WERI-Rb-1 (cell line): ENCODE measurements at regions not wholly inside any gene's neighbourhood (a gene's known extent, or its start where the extent isn't known, plus 50 kb on each side); places are given as distances from the start of the nearest gene placed in this dataset.
"Not testable (repeated sequence)": the region's sequence is repeated elsewhere in the genome, so short reads cannot be mapped to it uniquely, and the experiment has no call there.

Experiments
- DNase-seq: peaks from one replicate; pipeline ENCODE4 v3.0.0-alpha.2; 2020
- H3K27ac ChIP-seq: fragments of 250-450 bp; sonication (Bioruptor Pico); 2 replicates; pipeline ENCODE4 v1.5.1; 2020; ENCODE audit warnings: mild to moderate bottlenecking, moderate library complexity
- H3K27me3 ChIP-seq: fragments of 250-450 bp; sonication (Bioruptor Pico); 2 replicates; pipeline ENCODE4 v1.5.1; 2021; ENCODE audit warnings: mild to moderate bottlenecking, low read depth, moderate library complexity; ENCODE audit not compliant: insufficient read depth, severe bottlenecking
- H3K36me3 ChIP-seq: fragments of 250-450 bp; sonication (Bioruptor Pico); 2 replicates; pipeline ENCODE4 v1.5.1; 2020; ENCODE audit warnings: mild to moderate bottlenecking, moderate library complexity
- H3K4me3 ChIP-seq: 2 replicates; pipeline ENCODE4 v1.5.1; 2011; ENCODE audit warnings: low read depth, mild to moderate bottlenecking, control low read depth, low read length
- H3K9me3 ChIP-seq: fragments of 250-450 bp; sonication (Bioruptor Pico); 2 replicates; pipeline ENCODE4 v1.5.1; 2021; ENCODE audit warnings: mild to moderate bottlenecking, moderate library complexity; ENCODE audit not compliant: severe bottlenecking
- TF ChIP-seq, protein P1 (sequence below): IDR thresholded peaks from 2 replicates; pipeline ENCODE4 v1.5.1; 2011; ENCODE audit warnings: low read depth, mild to moderate bottlenecking, control low read depth, inconsistent platforms, low read length

DNA sequence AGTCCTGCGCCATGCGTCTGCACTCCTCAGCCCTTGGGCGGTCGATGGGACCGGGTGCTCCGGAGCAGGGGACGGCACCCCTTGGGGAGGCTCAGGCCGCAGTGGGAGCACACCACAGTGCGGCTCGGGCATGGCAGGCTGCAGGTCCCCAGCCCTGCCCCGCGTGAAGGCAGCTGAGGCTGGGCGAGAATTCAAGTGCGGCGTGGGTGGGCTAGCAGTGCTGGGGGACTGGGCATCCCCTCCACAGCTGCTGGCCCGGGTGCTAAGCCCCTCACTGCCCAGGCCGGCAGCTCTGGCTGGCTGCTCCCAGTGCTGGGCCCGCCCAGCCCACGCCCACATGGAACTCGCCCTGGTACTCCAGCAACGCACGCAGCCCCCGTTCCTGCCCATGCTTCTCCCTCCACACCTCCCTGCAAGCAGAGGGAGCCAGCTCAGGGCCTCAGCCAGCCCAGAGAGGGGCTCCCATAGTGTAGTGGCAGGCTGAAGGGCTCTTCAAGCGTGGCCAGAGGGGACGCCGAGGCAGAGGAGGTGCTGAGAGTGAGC, 198.3 kb upstream of the CNTNAP5 start:
- TF ChIP-seq, protein P1, sequence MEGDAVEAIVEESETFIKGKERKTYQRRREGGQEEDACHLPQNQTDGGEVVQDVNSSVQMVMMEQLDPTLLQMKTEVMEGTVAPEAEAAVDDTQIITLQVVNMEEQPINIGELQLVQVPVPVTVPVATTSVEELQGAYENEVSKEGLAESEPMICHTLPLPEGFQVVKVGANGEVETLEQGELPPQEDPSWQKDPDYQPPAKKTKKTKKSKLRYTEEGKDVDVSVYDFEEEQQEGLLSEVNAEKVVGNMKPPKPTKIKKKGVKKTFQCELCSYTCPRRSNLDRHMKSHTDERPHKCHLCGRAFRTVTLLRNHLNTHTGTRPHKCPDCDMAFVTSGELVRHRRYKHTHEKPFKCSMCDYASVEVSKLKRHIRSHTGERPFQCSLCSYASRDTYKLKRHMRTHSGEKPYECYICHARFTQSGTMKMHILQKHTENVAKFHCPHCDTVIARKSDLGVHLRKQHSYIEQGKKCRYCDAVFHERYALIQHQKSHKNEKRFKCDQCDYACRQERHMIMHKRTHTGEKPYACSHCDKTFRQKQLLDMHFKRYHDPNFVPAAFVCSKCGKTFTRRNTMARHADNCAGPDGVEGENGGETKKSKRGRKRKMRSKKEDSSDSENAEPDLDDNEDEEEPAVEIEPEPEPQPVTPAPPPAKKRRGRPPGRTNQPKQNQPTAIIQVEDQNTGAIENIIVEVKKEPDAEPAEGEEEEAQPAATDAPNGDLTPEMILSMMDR = no peak

GRCh38 chr2:123839326-123839725, 185.8 kb upstream of the CNTNAP5 start:
- Histone ChIP-seq H3K27me3 (no peaks in the 10 kb centered on the region), H3K36me3 (no peaks in the 10 kb centered on the region), H3K27ac (no peak overlapping the region), H3K4me3 (no peak overlapping the region), H3K9me3 (peaks cover 11% of the 10 kb centered on the region)
- no peak for DNase-seq
- TF ChIP-seq, protein P1 = no peak

More for the DNA sequence above, 198.3 kb upstream of the CNTNAP5 start:
- no peak for DNase-seq
- Histone ChIP-seq H3K9me3 (no peaks in the 10 kb centered on the region), H3K27me3 (no peaks in the 10 kb centered on the region), H3K4me3 (no peak overlapping the region), H3K27ac (no peak overlapping the region), H3K36me3 (no peaks in the 10 kb centered on the region)

DNA sequence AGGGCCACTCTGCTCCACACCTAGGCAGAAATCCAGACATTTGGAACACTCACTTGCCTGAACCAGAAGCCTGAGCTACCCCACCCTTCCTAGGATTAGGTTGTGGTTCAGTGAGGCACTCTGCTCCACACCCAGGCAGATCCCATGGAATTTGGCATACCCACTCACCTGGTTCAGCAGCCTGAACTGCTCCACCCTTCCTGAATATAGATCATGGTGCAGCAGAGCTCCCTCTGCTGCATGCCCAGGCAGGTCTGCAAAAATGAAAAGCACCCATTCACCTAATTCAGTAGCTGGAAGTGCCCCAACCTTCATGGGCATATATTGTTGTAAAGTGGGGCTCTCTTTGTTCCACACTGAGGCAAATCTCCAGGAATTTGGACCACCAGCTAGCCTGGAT, 185.1 kb upstream of the CNTNAP5 start:
- Histone ChIP-seq H3K27me3 (no peaks in the 10 kb centered on the region), H3K9me3 (peaks cover 11% of the 10 kb centered on the region), H3K27ac (no peak overlapping the region), H3K4me3 (no peak overlapping the region), H3K36me3 (no peaks in the 10 kb centered on the region)
- DNase-seq = no peak
- TF ChIP-seq, protein P1 = no peak

- no peaks in the 10 kb centered on the region for H3K27me3 ChIP-seq
- H3K27ac ChIP-seq = no peak overlapping the region
- DNase-seq = no peak
- TF ChIP-seq, protein P1 = no peak
- H3K4me3 ChIP-seq = no peak overlapping the region
- H3K9me3 ChIP-seq = peaks cover 11% of the 10 kb centered on the region
- H3K36me3 ChIP-seq = no peaks in the 10 kb centered on the region
Observed at GRCh38 chr2:123840574-123840973, 184.5 kb upstream of the CNTNAP5 start.

DNA sequence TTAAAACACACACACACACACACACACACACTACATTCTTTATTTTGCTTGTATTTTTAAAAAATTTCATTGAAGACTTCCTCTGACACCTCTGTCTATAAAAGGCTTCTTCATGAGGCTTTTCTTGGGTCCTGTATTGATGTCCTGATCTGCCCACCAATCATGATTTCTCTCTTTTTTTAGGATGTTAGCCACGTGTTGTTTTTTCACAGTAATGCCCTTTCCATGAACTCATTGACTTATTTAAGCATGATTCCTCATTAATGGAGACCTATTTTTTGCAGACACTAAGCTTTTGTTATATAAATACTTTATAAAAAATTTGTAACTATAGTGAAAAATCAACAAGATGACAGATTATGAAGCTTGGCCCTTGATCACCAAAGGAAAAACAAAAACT, 173.8 kb upstream of the CNTNAP5 start:
- DNase-seq = no peak
- H3K27ac ChIP-seq = no peak overlapping the region
- TF ChIP-seq, protein P1 = no peak
- no peaks in the 10 kb centered on the region for H3K36me3 ChIP-seq
- H3K27me3 ChIP-seq = no peaks in the 10 kb centered on the region
- no peak overlapping the region for H3K4me3 ChIP-seq
- H3K9me3 ChIP-seq = no peaks in the 10 kb centered on the region

DNA sequence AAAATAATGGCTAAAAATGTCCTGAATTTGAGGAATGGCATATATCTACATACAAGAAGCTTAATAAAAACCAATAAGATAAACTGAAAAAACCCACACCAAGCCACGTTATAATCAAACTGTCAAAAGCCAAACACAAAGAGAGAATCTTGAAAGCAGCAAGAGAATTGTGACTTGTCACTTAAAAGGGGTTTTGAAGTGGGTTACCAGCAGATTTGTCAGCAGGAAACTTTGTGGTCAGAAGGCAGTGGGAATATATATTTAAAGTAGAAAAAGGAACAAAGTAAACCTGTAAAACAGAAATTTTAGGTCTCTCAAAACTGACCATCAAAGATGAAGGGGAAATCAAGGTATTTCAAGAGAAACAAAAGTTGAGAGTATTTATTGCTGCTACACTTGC, 171.9 kb upstream of the CNTNAP5 start:
- Histone ChIP-seq H3K9me3 (no peaks in the 10 kb centered on the region), H3K27me3 (no peaks in the 10 kb centered on the region), H3K4me3 (no peak overlapping the region), H3K36me3 (no peaks in the 10 kb centered on the region), H3K27ac (no peak overlapping the region)
- DNase-seq = no peak
- TF ChIP-seq, protein P1 = no peak

DNA sequence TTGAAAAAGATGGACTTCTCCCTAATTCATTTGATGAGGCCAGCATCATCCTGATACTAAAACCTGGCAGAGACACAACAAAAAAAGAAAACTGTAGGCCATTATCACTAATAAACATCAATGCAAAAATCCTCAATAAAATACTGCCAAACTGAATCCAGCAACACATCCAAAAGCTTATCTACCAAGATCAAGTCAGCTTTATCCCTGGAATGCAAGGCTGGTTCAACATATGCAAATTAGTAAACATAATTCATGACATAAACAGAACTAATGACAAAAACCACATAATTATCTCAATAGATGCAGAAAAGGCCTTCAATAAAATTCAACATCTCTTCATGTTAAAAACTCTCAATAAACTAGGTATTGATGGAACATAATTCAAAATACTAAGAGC, 166.1 kb upstream of the CNTNAP5 start:
- not testable (repeated sequence) for H3K27me3 ChIP-seq, H3K36me3 ChIP-seq, H3K4me3 ChIP-seq, H3K27ac ChIP-seq, DNase-seq, H3K9me3 ChIP-seq
